ENCODE measurements at regions not wholly inside any gene's neighbourhood (a gene's known extent, or its start where the extent isn't known, plus 50 kb on each side); places are given as distances from the start of the nearest gene placed in this dataset.

GRCh38 chr1:80966266-80966665 is 834.5 kb upstream of the ADGRL2 start:
- TF ChIP-seq CTCF (IDR thresholded peaks at IDR 0.05): no peak
- DNase-seq: no peak

GRCh38 chr1:80962564-80962963 is 838.2 kb upstream of the ADGRL2 start:
- TF ChIP-seq CTCF (IDR thresholded peaks at IDR 0.05): no peak
- intact Hi-C loops (cut with DNase I; ENCODE audit: low total_unique reads): no loop called here
- Histone ChIP-seq H3K4me3 (no peak overlapping the region), H3K9me3 (no peaks in the 10 kb centered on the region), H3K27ac (no peak overlapping the region), H3K36me3 (no peaks in the 10 kb centered on the region), H3K27me3 (no peaks in the 10 kb centered on the region), H3K4me1 (no peaks in the 10 kb centered on the region)
- DNase-seq: no peak

More at GRCh38 chr1:80966266-80966665, 834.5 kb upstream of the ADGRL2 start:
- no peaks in the 10 kb centered on the region for H3K27me3 ChIP-seq
- H3K36me3 ChIP-seq: no peaks in the 10 kb centered on the region
- H3K27ac ChIP-seq: no peak overlapping the region
- H3K9me3 ChIP-seq: no peaks in the 10 kb centered on the region
- intact Hi-C loops (cut with DNase I; ENCODE audit: low total_unique reads): no loop called here
- no peak overlapping the region for H3K4me3 ChIP-seq
- no peaks in the 10 kb centered on the region for H3K4me1 ChIP-seq

GRCh38 chr1:80961464-80962190 is 839.1 kb upstream of the ADGRL2 start:
- no peaks in the 10 kb centered on the region for H3K4me1 ChIP-seq
- no peak overlapping the region for H3K27ac ChIP-seq
- H3K36me3 ChIP-seq: no peaks in the 10 kb centered on the region
- no peaks in the 10 kb centered on the region for H3K27me3 ChIP-seq
- intact Hi-C loops (cut with DNase I; ENCODE audit: low total_unique reads): no loop called here
- no peak for TF ChIP-seq CTCF (IDR thresholded peaks at IDR 0.05)
- H3K9me3 ChIP-seq: no peaks in the 10 kb centered on the region
- no peak overlapping the region for H3K4me3 ChIP-seq
- no peak for DNase-seq

- Histone ChIP-seq H3K36me3 (no peaks in the 10 kb centered on the region), H3K4me3 (no peak overlapping the region), H3K27ac (no peak overlapping the region), H3K9me3 (peaks cover 3 to 8% (median 4%) of the 10 kb centered on the region in 3 donors), H3K4me1 (no peaks in the 10 kb centered on the region), H3K27me3 (no peaks in the 10 kb centered on the region)
- TF ChIP-seq CTCF (IDR thresholded peaks at IDR 0.05): no peak
- DNase-seq: no peak
- intact Hi-C loops (cut with DNase I; ENCODE audit: low total_unique reads): no loop called here
Measured at GRCh38 chr1:80933346-80933745, 867.4 kb upstream of the ADGRL2 start.

GRCh38 chr1:80931178-80931577 is 869.6 kb upstream of the ADGRL2 start:
- Histone ChIP-seq H3K27ac (no peak overlapping the region), H3K36me3 (no peaks in the 10 kb centered on the region), H3K4me1 (no peaks in the 10 kb centered on the region), H3K9me3 (peaks cover 3 to 8% (median 4%) of the 10 kb centered on the region in 3 donors), H3K4me3 (no peak overlapping the region), H3K27me3 (no peaks in the 10 kb centered on the region)
- no peak for TF ChIP-seq CTCF (IDR thresholded peaks at IDR 0.05)
- no peak for DNase-seq
- intact Hi-C loops (cut with DNase I; ENCODE audit: low total_unique reads): no loop called here

All from tibial artery (tissue), 4 donors.